ENCODE measurements at regions not wholly inside any gene's neighbourhood (a gene's known extent, or its start where the extent isn't known, plus 50 kb on each side); places are given as distances from the start of the nearest gene placed in this dataset.

DNA sequence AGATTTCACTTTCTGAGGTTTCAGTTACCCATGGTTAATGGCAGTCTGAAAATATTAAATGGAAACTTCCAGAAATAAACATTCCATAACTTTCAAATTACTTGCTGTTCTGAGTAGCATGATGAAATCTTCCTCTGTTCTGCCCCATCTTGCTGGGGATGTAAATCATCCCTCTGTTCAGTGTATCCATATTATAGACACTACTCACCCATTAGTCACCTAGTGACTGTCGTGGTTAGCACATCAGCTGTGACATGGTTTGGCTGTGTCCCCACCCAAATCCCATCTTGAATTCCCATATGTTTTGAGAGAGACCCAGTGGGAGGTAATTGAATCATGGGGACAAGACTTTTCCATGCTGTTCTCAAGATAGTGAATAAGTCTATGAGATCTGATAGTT, 125.5 kb upstream of the GIMD1 start:
- ChIA-PET CTCF (no interaction called here), POLR2A (no interaction called here)
- TF ChIP-seq, protein P1, sequence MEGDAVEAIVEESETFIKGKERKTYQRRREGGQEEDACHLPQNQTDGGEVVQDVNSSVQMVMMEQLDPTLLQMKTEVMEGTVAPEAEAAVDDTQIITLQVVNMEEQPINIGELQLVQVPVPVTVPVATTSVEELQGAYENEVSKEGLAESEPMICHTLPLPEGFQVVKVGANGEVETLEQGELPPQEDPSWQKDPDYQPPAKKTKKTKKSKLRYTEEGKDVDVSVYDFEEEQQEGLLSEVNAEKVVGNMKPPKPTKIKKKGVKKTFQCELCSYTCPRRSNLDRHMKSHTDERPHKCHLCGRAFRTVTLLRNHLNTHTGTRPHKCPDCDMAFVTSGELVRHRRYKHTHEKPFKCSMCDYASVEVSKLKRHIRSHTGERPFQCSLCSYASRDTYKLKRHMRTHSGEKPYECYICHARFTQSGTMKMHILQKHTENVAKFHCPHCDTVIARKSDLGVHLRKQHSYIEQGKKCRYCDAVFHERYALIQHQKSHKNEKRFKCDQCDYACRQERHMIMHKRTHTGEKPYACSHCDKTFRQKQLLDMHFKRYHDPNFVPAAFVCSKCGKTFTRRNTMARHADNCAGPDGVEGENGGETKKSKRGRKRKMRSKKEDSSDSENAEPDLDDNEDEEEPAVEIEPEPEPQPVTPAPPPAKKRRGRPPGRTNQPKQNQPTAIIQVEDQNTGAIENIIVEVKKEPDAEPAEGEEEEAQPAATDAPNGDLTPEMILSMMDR (IDR thresholded peaks at IDR 0.05): no peak
- Mint-ChIP-seq H3K36me3 (ENCODE audit: low read depth) (no peaks in the 10 kb centered on the region), H3K27ac (no peak overlapping the region), H3K27me3 (no peaks in the 10 kb centered on the region), H3K4me3 (no peak overlapping the region), H3K4me1 (no peaks in the 10 kb centered on the region), H3K9me3 (peaks cover 2% of the 10 kb centered on the region)
- intact Hi-C loops (cut with micrococcal nuclease): no loop called here
- ATAC-seq (ENCODE audit: low read depth) (no peak), DNase-seq (no peak)

DNA sequence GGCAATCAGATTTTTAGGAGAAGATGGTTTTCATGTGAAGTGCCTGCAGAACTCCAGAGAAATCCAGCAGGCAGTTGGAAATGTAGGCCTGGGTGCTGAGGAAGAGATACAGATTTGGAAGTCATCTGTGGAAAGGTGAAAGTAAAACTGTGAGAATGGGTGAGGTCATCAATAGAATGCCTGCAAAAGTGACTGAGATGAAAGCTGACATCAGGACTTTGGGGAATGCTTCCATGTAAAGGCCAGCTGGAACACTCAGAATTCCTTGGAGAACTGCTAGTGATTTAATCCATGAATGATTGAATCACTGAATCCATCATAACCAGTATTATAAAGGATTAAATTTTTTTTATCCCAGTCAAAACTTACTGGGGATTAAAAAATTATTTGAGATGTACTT, 124.5 kb upstream of the GIMD1 start:
- H3K27me3 Mint-ChIP-seq: no peaks in the 10 kb centered on the region
- TF ChIP-seq, protein P1 (IDR thresholded peaks at IDR 0.05): no peak
- no peak overlapping the region for H3K4me3 Mint-ChIP-seq

DNA sequence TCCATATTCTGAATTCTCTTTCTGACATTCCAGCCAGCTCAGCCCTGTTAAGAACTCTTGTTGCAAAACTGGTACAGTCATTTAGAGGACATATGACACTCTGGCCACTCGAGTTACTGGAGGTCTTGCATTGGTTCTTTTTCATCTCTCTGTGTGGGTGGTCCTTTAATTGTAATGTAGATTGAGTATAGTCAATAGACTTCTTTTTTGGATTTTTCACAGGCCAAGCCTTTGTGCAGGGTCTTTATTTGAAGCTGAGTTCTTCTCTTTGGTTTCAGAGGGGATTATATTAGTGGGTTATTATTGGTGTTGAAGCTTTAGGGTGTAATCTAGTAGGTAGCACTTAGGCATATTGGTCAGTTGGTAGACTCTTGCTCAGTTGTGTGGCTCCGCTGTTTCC, 118.0 kb upstream of the GIMD1 start:
- intact Hi-C loops (cut with micrococcal nuclease): no loop called here
- peaks cover 1% of the 10 kb centered on the region for H3K27me3 Mint-ChIP-seq
- TF ChIP-seq, protein P1 (IDR thresholded peaks at IDR 0.05): no peak
- CTCF ChIA-PET: no interaction called here
- ATAC-seq (ENCODE audit: low read depth) (no peak), DNase-seq (no peak)
- no peaks in the 10 kb centered on the region for H3K36me3 Mint-ChIP-seq (ENCODE audit: low read depth)
- H3K4me1 Mint-ChIP-seq: no peaks in the 10 kb centered on the region
- H3K9me3 Mint-ChIP-seq: peaks cover 8% of the 10 kb centered on the region
- H3K4me3 Mint-ChIP-seq: no peak overlapping the region
- POLR2A ChIA-PET: no interaction called here
- no peak overlapping the region for H3K27ac Mint-ChIP-seq

More for the DNA sequence above, 124.5 kb upstream of the GIMD1 start:
- no peaks in the 10 kb centered on the region for H3K4me1 Mint-ChIP-seq
- ATAC-seq (ENCODE audit: low read depth) (no peak), DNase-seq (no peak)
- H3K9me3 Mint-ChIP-seq: peaks cover 2% of the 10 kb centered on the region
- intact Hi-C loops (cut with micrococcal nuclease): no loop called here
- no peaks in the 10 kb centered on the region for H3K36me3 Mint-ChIP-seq (ENCODE audit: low read depth)
- CTCF ChIA-PET: no interaction called here
- POLR2A ChIA-PET: no interaction called here
- no peak overlapping the region for H3K27ac Mint-ChIP-seq

DNA sequence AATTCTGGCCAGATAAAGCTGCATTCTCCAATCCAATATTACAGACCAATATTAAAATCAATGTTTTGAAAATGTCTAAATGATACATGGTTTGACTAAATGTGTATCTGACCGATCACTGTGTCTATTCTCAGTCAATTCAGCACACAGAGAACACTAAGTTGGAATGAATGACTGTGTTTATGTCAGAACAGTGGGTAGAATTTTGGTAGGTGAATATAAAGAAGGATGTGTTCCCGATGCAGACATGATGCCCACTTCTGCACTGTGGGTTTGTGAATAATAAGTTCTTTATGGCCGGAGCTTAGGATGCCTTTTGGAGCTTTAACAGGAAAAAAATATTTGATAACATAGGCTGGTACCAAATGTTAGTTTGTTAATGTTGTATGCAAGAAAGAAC, 113.2 kb upstream of the GIMD1 start:
- H3K9me3 Mint-ChIP-seq: peaks cover 8% of the 10 kb centered on the region
- CTCF ChIA-PET: no interaction called here

DNA sequence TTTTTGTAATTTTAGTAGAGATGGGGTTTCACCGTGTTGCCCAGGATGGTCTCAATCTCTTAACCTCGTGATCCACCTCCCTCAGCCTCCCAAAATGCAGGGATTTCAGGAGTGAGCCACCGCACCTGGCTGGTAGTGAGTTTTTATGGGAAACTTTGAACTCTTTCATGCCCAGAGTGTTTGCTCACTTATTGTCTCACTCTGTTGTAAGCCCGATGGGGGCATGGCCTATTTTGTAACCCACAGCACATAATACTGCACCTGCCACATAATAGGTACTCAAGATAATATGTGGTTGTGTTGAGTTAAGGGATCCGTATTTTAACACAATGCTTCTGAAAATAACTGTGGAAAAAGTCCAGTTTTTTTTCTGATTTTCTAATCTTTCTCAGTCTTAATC, 109.6 kb upstream of the GIMD1 start:
- ChIA-PET CTCF (no interaction called here), POLR2A (no interaction called here)
- H3K27me3 Mint-ChIP-seq: no peaks in the 10 kb centered on the region
- intact Hi-C loops (cut with micrococcal nuclease): no loop called here
- no peak for DNase-seq
- TF ChIP-seq, protein P1 (IDR thresholded peaks at IDR 0.05): no peak
- H3K9me3 Mint-ChIP-seq: peaks cover 8% of the 10 kb centered on the region
- no peak for ATAC-seq (ENCODE audit: low read depth)
- H3K27ac Mint-ChIP-seq: no peak overlapping the region
- no peak overlapping the region for H3K4me3 Mint-ChIP-seq
- H3K4me1 Mint-ChIP-seq: no peaks in the 10 kb centered on the region
- H3K36me3 Mint-ChIP-seq (ENCODE audit: low read depth): no peaks in the 10 kb centered on the region

More for the DNA sequence above, 113.2 kb upstream of the GIMD1 start:
- TF ChIP-seq, protein P1 (IDR thresholded peaks at IDR 0.05): no peak
- DNase-seq: no peak
- ATAC-seq (ENCODE audit: low read depth): no peak
- H3K4me1 Mint-ChIP-seq: no peaks in the 10 kb centered on the region
- no peak overlapping the region for H3K27ac Mint-ChIP-seq
- POLR2A ChIA-PET: no interaction called here
- H3K27me3 Mint-ChIP-seq: no peaks in the 10 kb centered on the region
- intact Hi-C loops (cut with micrococcal nuclease): no loop called here
- H3K4me3 Mint-ChIP-seq: no peak overlapping the region
- H3K36me3 Mint-ChIP-seq (ENCODE audit: low read depth): no peaks in the 10 kb centered on the region
